Endothelial cell of umbilical vein (primary cell): ENCODE measurements at regions not wholly inside any gene's neighbourhood (a gene's known extent, or its start where the extent isn't known, plus 50 kb on each side); places are given as distances from the start of the nearest gene placed in this dataset.

ENCODE experiments used
- BruUV-seq: library from RNA; stranded (reverse); fragments of 400-500 nt; replicated peaks from 2 replicates; lab custom pipeline; 2021; lab: Mats Ljungman, UMichigan
- CTCF ChIA-PET: fragments of 300-600, 350-600 bp; sonication (Branson Sonifier 250); formaldehyde crosslinking; loops from one replicate; lab custom pipeline; 2021; ENCODE audit warnings: antibody characterized with exemption, inconsistent platforms; lab: Charles Lee
- POLR2A ChIA-PET: fragments of 300-600, 350-600 bp; sonication (Branson Sonifier 250); formaldehyde crosslinking; loops from one replicate; lab custom pipeline; 2021; ENCODE audit warnings: antibody characterized with exemption, inconsistent platforms; lab: Charles Lee
- DNase-seq: peaks from one replicate; pipeline ENCODE4 v3.0.0-alpha.2; 2011; ENCODE audit warnings: low read depth, low spot score
- FAIRE-seq: peaks from 2 replicates; lab custom pipeline; 2011; peaks lifted over from hg19 to GRCh38; lab: Jason Lieb, UNC
- H2AFZ ChIP-seq: 2 replicates; pipeline ENCODE4 v1.6.0; 2012; ENCODE audit warnings: low read depth, low read length, control low read depth, inconsistent platforms
- H3K27ac ChIP-seq: 2 replicates; pipeline ENCODE4 v1.5.1; 2011; ENCODE audit warnings: low read depth, mild to moderate bottlenecking, control low read depth, low read length, moderate library complexity; ENCODE audit not compliant: insufficient read depth
- H3K27me3 ChIP-seq, 2 experiments: 2 replicates each; pipeline versions ENCODE4 v1.6.0 to v1.6.1; 2011; ENCODE audit warnings: low read length in 2 of 2, mixed read lengths in 1 of 2; ENCODE audit not compliant: control insufficient read depth in 2 of 2, insufficient read depth in 2 of 2
- H3K36me3 ChIP-seq, 2 experiments: 2 replicates in 1 of 2; 3 replicates in 1 of 2; pipeline ENCODE4 v1.5.1; 2011; ENCODE audit warnings: low read length in 2 of 2, mild to moderate bottlenecking in 1 of 2, moderate library complexity in 1 of 2; ENCODE audit not compliant: control insufficient read depth in 2 of 2, insufficient read depth in 2 of 2; ENCODE audit errors: extremely low read depth in 1 of 2
- H3K4me1 ChIP-seq: 3 replicates; pipeline ENCODE4 v1.5.1; 2011; ENCODE audit warnings: mild to moderate bottlenecking, low read length; ENCODE audit not compliant: control insufficient read depth, insufficient read depth; ENCODE audit errors: extremely low read depth
- H3K4me2 ChIP-seq: 2 replicates; pipeline ENCODE4 v1.6.1; 2011; ENCODE audit warnings: low read length, control low read depth, mixed read lengths; ENCODE audit not compliant: insufficient read depth
- H3K4me3 ChIP-seq, 3 experiments: fragments of 200-600 bp in 1 of 3; sonication (generic), shearing (Covaris generic) in 1 of 3; replicated peaks in 1 of 3; 2 replicates each; pipeline ENCODE4 v1.5.1; 2011 to 2016; ENCODE audit warnings: control low read depth in 3 of 3, low read length in 3 of 3, mild to moderate bottlenecking in 2 of 3, inconsistent platforms in 1 of 3, low read depth in 1 of 3, moderate library complexity in 1 of 3; ENCODE audit not compliant: insufficient read depth in 1 of 3
- H3K79me2 ChIP-seq: 2 replicates; pipeline ENCODE4 v1.6.0; 2012; ENCODE audit warnings: low read length, inconsistent platforms; ENCODE audit not compliant: control insufficient read depth, insufficient read depth
- H3K9ac ChIP-seq: replicated peaks from 2 replicates; pipeline ENCODE3; 2011; ENCODE audit warnings: low read length, control low read depth; ENCODE audit not compliant: insufficient read depth; ENCODE audit errors: extremely low read depth
- H3K9me1 ChIP-seq: replicated peaks from 3 replicates; pipeline ENCODE4 v1.6.0; 2011; ENCODE audit warnings: mild to moderate bottlenecking, low read length; ENCODE audit not compliant: control insufficient read depth, insufficient read depth; ENCODE audit errors: extremely low read depth
- H3K9me3 ChIP-seq: replicated peaks from 2 replicates; pipeline ENCODE4 v1.5.1; 2012; ENCODE audit warnings: low read length, inconsistent platforms; ENCODE audit not compliant: control insufficient read depth, insufficient read depth
- H4K20me1 ChIP-seq: replicated peaks from 2 replicates; pipeline ENCODE3; 2011; ENCODE audit warnings: mild to moderate bottlenecking, low read length; ENCODE audit not compliant: control insufficient read depth, insufficient read depth; ENCODE audit errors: extremely low read depth
- GATA2 ChIP-seq: IDR thresholded peaks from 2 replicates; pipeline ENCODE4 v1.7.0; 2011; ENCODE audit warnings: low read depth, mild to moderate bottlenecking, moderate library complexity, mixed read lengths, low read length; ENCODE audit not compliant: insufficient read length, insufficient read depth
- JUN ChIP-seq: IDR thresholded peaks from 2 replicates; pipeline ENCODE4 v1.6.1; 2011; ENCODE audit warnings: borderline replicate concordance, low read depth; ENCODE audit not compliant: insufficient read length, insufficient read depth
- POLR2A ChIP-seq: IDR thresholded peaks from 2 replicates; pipeline ENCODE4 v1.6.1; 2012; ENCODE audit warnings: low read depth, mild to moderate bottlenecking, control low read depth, low read length
- dilution Hi-C: fragments of 300-500 bp; cut with MboI; formaldehyde crosslinking; loops from one replicate; pipeline ENCODE4 v1.15.0; 2019; ENCODE audit warnings: low sequenced_read_pairs; ENCODE audit not compliant: extremely low pct_ligation_motif_present
- intact Hi-C: fragments of 100-400 bp; cut with micrococcal nuclease; formaldehyde crosslinking; loops from one replicate; pipeline ENCODE4 v1.10.0; 2022

GRCh38 chr16:66030036-66030435 is 336.5 kb upstream of the CDH5 start:
- intact Hi-C loops (loop anchor here (10.0 kb wide), 1 partner anchor 405 kb away; no protein-coding TSS in a partner anchor), dilution Hi-C loops (no loop called here)
- Histone ChIP-seq H3K27me3 (no peaks in the 10 kb centered on the region), H3K4me3 (no peak overlapping the region), H3K79me2 (no peaks in the 10 kb centered on the region), H3K4me1 (no peaks in the 10 kb centered on the region), H3K4me2 (no peak overlapping the region), H3K27ac (no peak overlapping the region), H2AFZ (no peak overlapping the region), H4K20me1 (no peaks in the 10 kb centered on the region), H3K9me1 (no peaks in the 10 kb centered on the region), H3K9ac (no peak overlapping the region), H3K36me3 (no peaks in the 10 kb centered on the region), H3K9me3 (no peaks in the 10 kb centered on the region)
- DNase-seq (no peak), FAIRE-seq (no peak)
- ChIA-PET CTCF (no interaction called here), POLR2A (no interaction called here)
- no peak for TF ChIP-seq GATA2
- no TSS peak for BruUV-seq

- FAIRE-seq (no peak), DNase-seq (no peak)
- Histone ChIP-seq H3K27ac (no peak overlapping the region), H4K20me1 (no peaks in the 10 kb centered on the region), H3K36me3 (no peaks in the 10 kb centered on the region), H2AFZ (no peak overlapping the region), H3K9ac (no peak overlapping the region), H3K4me2 (no peak overlapping the region), H3K79me2 (no peaks in the 10 kb centered on the region), H3K9me3 (no peaks in the 10 kb centered on the region), H3K9me1 (no peaks in the 10 kb centered on the region), H3K4me3 (no peak overlapping the region), H3K4me1 (no peaks in the 10 kb centered on the region), H3K27me3 (no peaks in the 10 kb centered on the region)
- dilution Hi-C loops, result no loop called here
- BruUV-seq, result no TSS peak
- ChIA-PET CTCF (no interaction called here), POLR2A (no interaction called here)
- no peak for TF ChIP-seq POLR2A
- TF ChIP-seq JUN, result no peak
- intact Hi-C loops, result no loop called here
These were observed 337.8 kb upstream of the CDH5 start for GRCh38 chr16:66028510-66029216.
